ENCODE measurements at regions not wholly inside any gene's neighbourhood (a gene's known extent, or its start where the extent isn't known, plus 50 kb on each side); places are given as distances from the start of the nearest gene placed in this dataset.

DNA sequence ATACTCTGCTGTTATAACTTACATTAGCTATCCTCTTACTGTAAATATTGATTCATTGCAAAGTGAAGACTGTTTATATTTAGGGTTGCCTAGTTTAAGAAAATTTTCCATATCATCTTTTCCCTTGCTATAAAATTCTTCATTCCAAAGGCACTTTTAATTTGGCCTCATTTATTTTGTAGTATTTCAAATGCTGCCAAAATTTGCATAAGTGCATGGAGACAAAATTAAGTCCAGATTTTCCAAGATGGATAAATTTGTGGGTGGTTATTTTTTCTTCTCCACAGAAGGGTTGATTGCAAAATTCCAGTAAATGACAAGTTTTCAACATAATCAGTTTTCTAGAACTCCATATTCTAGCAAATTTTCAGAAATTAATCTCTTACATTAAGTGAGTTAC is 141.5 kb upstream of the MTAP start:
- TF ChIP-seq, protein P1, sequence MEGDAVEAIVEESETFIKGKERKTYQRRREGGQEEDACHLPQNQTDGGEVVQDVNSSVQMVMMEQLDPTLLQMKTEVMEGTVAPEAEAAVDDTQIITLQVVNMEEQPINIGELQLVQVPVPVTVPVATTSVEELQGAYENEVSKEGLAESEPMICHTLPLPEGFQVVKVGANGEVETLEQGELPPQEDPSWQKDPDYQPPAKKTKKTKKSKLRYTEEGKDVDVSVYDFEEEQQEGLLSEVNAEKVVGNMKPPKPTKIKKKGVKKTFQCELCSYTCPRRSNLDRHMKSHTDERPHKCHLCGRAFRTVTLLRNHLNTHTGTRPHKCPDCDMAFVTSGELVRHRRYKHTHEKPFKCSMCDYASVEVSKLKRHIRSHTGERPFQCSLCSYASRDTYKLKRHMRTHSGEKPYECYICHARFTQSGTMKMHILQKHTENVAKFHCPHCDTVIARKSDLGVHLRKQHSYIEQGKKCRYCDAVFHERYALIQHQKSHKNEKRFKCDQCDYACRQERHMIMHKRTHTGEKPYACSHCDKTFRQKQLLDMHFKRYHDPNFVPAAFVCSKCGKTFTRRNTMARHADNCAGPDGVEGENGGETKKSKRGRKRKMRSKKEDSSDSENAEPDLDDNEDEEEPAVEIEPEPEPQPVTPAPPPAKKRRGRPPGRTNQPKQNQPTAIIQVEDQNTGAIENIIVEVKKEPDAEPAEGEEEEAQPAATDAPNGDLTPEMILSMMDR (IDR thresholded peaks at IDR 0.05) = no peak

DNA sequence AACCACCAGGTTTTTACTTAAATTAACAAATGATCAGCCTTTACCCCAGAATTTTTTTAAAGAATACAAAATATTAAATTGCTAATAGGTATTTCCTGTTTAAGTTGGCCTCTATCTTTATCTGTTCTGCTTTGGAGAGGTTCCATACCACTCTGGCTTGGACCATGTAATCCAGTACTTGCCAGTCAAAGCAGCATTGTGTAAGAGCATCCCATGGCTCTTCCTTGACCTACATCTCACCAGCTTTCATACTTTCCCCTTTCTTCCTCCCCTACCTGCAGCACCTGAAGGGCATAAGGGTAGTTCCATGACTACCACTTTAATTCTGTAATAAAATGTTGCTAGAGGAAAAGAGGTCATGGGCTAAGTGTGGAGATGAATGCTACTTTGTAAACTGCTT is 140.8 kb upstream of the MTAP start:
- TF ChIP-seq, protein P1 (IDR thresholded peaks at IDR 0.05) = no peak

DNA sequence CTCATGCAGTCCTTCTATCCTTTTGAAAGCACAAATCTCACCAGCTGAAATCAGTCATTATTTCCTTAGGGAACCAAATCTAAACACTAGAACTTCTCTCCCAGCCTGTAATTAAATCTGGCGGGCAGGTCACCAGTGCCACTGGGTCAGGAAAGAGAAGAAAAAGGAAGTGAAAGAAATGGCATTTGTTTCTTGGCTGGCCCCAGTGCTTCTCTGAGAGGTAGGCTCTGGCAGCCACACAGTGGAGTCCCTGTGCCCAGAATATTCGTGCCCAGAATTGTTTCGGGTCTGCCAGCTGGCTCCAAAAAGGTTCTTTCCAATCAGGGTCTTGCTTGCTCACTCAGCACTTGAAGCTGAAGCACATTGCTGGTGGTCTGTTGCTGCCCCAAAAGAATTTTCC is 133.9 kb upstream of the MTAP start:
- TF ChIP-seq, protein P1 (IDR thresholded peaks at IDR 0.05) = no peak

DNA sequence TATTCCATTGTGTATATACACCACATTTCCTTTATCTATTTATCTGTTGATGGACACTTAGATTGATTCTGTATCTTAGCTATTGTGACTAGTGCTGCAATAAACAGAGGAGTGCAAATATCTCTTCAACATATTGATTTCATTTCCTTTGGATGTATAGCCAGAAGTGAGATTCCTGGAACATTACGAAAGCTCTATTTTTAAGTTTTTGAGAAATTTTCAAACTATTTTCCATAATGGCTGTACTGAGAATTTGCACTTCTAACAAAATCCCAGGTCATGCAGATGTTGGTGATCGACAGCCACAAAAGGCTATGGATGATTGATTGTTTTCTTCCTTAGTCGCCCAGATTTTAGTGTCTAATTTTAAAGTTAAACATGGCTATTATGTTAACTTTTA is 132.7 kb upstream of the MTAP start:
- TF ChIP-seq, protein P1 (IDR thresholded peaks at IDR 0.05) = no peak

DNA sequence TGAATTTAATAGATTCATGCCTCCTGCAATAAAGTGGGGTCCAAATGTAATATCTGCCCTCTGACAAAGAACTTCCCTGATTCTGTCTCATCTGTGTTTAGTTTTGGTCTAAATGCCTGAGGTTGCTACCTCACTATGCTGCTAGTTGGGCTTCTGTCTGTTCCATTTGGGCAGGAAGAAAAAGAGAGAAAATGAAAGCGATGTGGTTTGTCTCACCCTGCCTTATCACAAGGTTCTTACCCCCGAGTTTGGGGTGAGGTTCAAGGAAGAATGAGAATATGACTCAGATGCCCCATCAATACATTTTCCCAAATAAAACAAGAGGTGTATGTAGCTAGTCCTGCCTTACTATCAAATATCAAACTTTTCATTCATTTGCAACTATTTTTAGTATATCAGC is 132.1 kb upstream of the MTAP start:
- TF ChIP-seq, protein P1 (IDR thresholded peaks at IDR 0.05) = no peak

DNA sequence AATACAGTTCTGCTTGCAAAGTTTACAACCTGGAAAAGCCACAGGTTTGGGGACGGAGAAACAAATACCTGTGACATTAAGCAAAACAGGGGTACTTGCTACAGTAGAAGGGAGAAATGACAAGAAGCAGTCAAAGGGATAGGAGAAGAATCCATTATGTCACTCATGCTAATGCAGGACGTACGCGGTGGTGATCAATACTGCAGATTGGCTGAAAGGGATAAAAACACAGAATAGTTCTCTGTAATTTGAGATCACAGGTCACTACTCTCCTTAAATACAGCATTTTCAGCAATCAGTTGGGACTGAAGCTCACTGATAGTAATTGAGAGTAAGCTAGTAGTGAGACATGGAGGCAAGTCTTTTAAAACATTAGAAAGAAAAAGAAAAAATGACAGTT is 130.3 kb upstream of the MTAP start:
- TF ChIP-seq, protein P1 (IDR thresholded peaks at IDR 0.05) = no peak

DNA sequence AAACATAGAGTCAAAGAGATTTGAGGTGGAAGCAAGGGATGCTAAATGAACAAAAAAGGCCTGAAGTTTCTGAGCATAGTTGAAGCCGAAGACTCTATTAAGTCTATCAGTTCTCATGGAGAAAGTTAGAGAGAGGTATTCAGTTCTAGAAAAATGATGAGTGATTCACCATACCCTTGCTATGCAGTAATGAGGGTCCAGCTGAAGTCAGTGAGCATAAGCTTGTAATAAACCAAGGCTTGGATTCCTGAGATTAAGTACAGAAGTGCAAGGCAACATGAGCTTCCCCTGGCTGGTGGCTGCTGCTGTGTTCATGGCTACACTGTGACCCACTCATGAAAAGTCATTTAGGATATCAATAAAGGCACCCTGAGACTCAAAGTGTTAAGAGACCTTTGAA is 129.7 kb upstream of the MTAP start:
- TF ChIP-seq, protein P1 (IDR thresholded peaks at IDR 0.05) = no peak

DNA sequence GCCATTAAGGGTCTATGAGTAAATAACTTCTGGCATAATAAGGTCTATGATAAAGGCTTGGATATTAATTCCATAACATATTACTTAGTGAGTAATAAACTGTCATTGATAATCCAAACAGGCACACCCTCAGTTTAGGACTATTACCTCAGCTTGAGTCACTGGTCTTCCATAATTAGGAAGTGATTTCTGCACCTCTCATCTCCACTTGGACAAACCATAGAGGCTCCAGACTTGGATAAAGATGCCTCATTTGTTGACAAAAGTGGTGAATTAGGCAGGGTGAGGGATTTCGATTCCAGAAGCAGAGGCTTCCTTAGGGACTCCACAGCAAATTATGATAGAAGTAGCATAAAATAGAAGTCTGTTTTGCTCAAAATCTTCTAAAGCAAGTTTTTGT is 127.5 kb upstream of the MTAP start:
- TF ChIP-seq, protein P1 (IDR thresholded peaks at IDR 0.05) = no peak

Measured in LNCAP (cell line).